ENCODE measurements at regions not wholly inside any gene's neighbourhood (a gene's known extent, or its start where the extent isn't known, plus 50 kb on each side); places are given as distances from the start of the nearest gene placed in this dataset.
A peak's percentile ranks its signal among the peaks of the same experiment; 100 is the strongest.
"Not testable (repeated sequence)": the region's sequence is repeated elsewhere in the genome, so short reads cannot be mapped to it uniquely, and the experiment has no call there.

GRCh38 chr12:84408936-84409335 lies 503.7 kb downstream of the SLC6A15 start:
- Histone ChIP-seq H3K27me3 (no peaks in the 10 kb centered on the region), H3K9me3 (no peaks in the 10 kb centered on the region), H3K4me3 (no peak overlapping the region), H3K4me1 (no peaks in the 10 kb centered on the region), H3K27ac (no peak overlapping the region), H3K36me3 (no peaks in the 10 kb centered on the region)
- no peak for TF ChIP-seq CTCF (IDR thresholded peaks at IDR 0.05)
- no peak for DNase-seq (ENCODE audit: low spot score in 2 of 2)
- intact Hi-C loops (cut with DNase I) = no loop called here

GRCh38 chr12:84406720-84407119 lies 505.9 kb downstream of the SLC6A15 start:
- DNase-seq (ENCODE audit: low spot score in 2 of 2); H3K9me3 ChIP-seq; H3K4me1 ChIP-seq; H3K4me3 ChIP-seq; H3K27ac ChIP-seq; H3K27me3 ChIP-seq; intact Hi-C loops (cut with DNase I); H3K36me3 ChIP-seq: not testable (repeated sequence)

GRCh38 chr12:84397846-84398245 lies 514.8 kb downstream of the SLC6A15 start:
- Histone ChIP-seq H3K27me3 (no peaks in the 10 kb centered on the region), H3K9me3 (no peaks in the 10 kb centered on the region), H3K4me3 (no peak overlapping the region), H3K36me3 (no peaks in the 10 kb centered on the region), H3K27ac (no peak overlapping the region), H3K4me1 (no peaks in the 10 kb centered on the region)
- DNase-seq (ENCODE audit: low spot score in 2 of 2) = no peak
- intact Hi-C loops (cut with DNase I) = no loop called here
- no peak for TF ChIP-seq CTCF (IDR thresholded peaks at IDR 0.05)

GRCh38 chr12:84397263-84397662 lies 515.3 kb downstream of the SLC6A15 start:
- TF ChIP-seq CTCF (IDR thresholded peaks at IDR 0.05) = peak in 1 of 3 experiments; percentile 20
- H3K27ac ChIP-seq = no peak overlapping the region
- no peaks in the 10 kb centered on the region for H3K4me1 ChIP-seq
- H3K27me3 ChIP-seq = no peaks in the 10 kb centered on the region
- H3K9me3 ChIP-seq = no peaks in the 10 kb centered on the region
- intact Hi-C loops (cut with DNase I) = no loop called here
- no peak for DNase-seq (ENCODE audit: low spot score in 2 of 2)
- H3K36me3 ChIP-seq = no peaks in the 10 kb centered on the region
- H3K4me3 ChIP-seq = no peak overlapping the region

- H3K27me3 ChIP-seq; H3K9me3 ChIP-seq; intact Hi-C loops (cut with DNase I); H3K4me1 ChIP-seq; H3K27ac ChIP-seq; H3K36me3 ChIP-seq; H3K4me3 ChIP-seq; DNase-seq (ENCODE audit: low spot score in 2 of 2): not testable (repeated sequence)
These were observed 521.4 kb downstream of the SLC6A15 start for GRCh38 chr12:84391176-84391575.

GRCh38 chr12:84384384-84384783 lies 528.2 kb downstream of the SLC6A15 start:
- H3K27me3 ChIP-seq = no peaks in the 10 kb centered on the region
- intact Hi-C loops (cut with DNase I) = no loop called here
- no peak overlapping the region for H3K27ac ChIP-seq
- DNase-seq (ENCODE audit: low spot score in 2 of 2) = no peak
- H3K4me3 ChIP-seq = no peak overlapping the region
- H3K4me1 ChIP-seq = no peaks in the 10 kb centered on the region
- no peak for TF ChIP-seq CTCF (IDR thresholded peaks at IDR 0.05)
- H3K36me3 ChIP-seq = no peaks in the 10 kb centered on the region
- peaks cover 0 to 18% of the 10 kb centered on the region in 2 donors for H3K9me3 ChIP-seq

- H3K4me3 ChIP-seq; H3K27me3 ChIP-seq; H3K27ac ChIP-seq; intact Hi-C loops (cut with DNase I); H3K4me1 ChIP-seq; DNase-seq (ENCODE audit: low spot score in 2 of 2); H3K36me3 ChIP-seq: not testable (repeated sequence)
- peaks cover 0 to 18% of the 10 kb centered on the region in 2 donors for H3K9me3 ChIP-seq
These were observed 530.1 kb downstream of the SLC6A15 start for GRCh38 chr12:84382486-84382885.

Data from ascending aorta (tissue), 2 donors.